BE2C (cell line): ENCODE measurements at regions not wholly inside any gene's neighbourhood (a gene's known extent, or its start where the extent isn't known, plus 50 kb on each side); places are given as distances from the start of the nearest gene placed in this dataset.
"Not testable (repeated sequence)": the region's sequence is repeated elsewhere in the genome, so short reads cannot be mapped to it uniquely, and the experiment has no call there.

Source experiments
- DNase-seq: peaks from one replicate; pipeline ENCODE4 v3.0.0-alpha.2; 2020
- H3K27me3 ChIP-seq: fragments of 250-450 bp; sonication (Bioruptor Pico); 2 replicates; pipeline ENCODE4 v1.5.1; 2020; ENCODE audit warnings: mild to moderate bottlenecking
- H3K36me3 ChIP-seq: fragments of 250-450 bp; sonication (Bioruptor Pico); 2 replicates; pipeline ENCODE4 v1.5.1; 2020; ENCODE audit warnings: mild to moderate bottlenecking
- H3K4me1 ChIP-seq: fragments of 250-450 bp; sonication (Bioruptor Pico); 2 replicates; pipeline ENCODE4 v1.5.1; 2020
- H3K4me3 ChIP-seq: 2 replicates; pipeline ENCODE4 v1.5.1; 2011; ENCODE audit warnings: low read depth, low read length
- H3K9me3 ChIP-seq: fragments of 250-450 bp; sonication (Bioruptor Pico); 2 replicates; pipeline ENCODE4 v1.5.1; 2020
- CTCF ChIP-seq: IDR thresholded peaks from 2 replicates; pipeline ENCODE4 v1.5.1; 2012; ENCODE audit warnings: mild to moderate bottlenecking, low read depth, low read length

- no peaks in the 10 kb centered on the region for H3K4me1 ChIP-seq
- TF ChIP-seq CTCF = no peak
- H3K36me3 ChIP-seq = no peaks in the 10 kb centered on the region
- H3K9me3 ChIP-seq = no peaks in the 10 kb centered on the region
- DNase-seq = no peak
- no peak overlapping the region for H3K4me3 ChIP-seq
- H3K27me3 ChIP-seq = no peaks in the 10 kb centered on the region
Observed at GRCh38 chr4:60384516-60384915, 815.6 kb upstream of the ADGRL3 start.

GRCh38 chr4:60389633-60390032 lies 810.5 kb upstream of the ADGRL3 start:
- Histone ChIP-seq H3K27me3 (no peaks in the 10 kb centered on the region), H3K4me3 (no peak overlapping the region), H3K36me3 (no peaks in the 10 kb centered on the region), H3K4me1 (no peaks in the 10 kb centered on the region), H3K9me3 (no peaks in the 10 kb centered on the region)
- TF ChIP-seq CTCF = no peak
- no peak for DNase-seq

- Histone ChIP-seq H3K4me3 (no peak overlapping the region), H3K27me3 (no peaks in the 10 kb centered on the region), H3K9me3 (no peaks in the 10 kb centered on the region), H3K4me1 (no peaks in the 10 kb centered on the region), H3K36me3 (no peaks in the 10 kb centered on the region)
- no peak for TF ChIP-seq CTCF
- no peak for DNase-seq
Observed at GRCh38 chr4:60396341-60397049, 803.6 kb upstream of the ADGRL3 start.

- no peak overlapping the region for H3K4me3 ChIP-seq
- TF ChIP-seq CTCF = no peak
- no peaks in the 10 kb centered on the region for H3K9me3 ChIP-seq
- no peaks in the 10 kb centered on the region for H3K27me3 ChIP-seq
- no peak for DNase-seq
- no peaks in the 10 kb centered on the region for H3K36me3 ChIP-seq
- H3K4me1 ChIP-seq = no peaks in the 10 kb centered on the region
Observed at GRCh38 chr4:60400593-60400992, 799.5 kb upstream of the ADGRL3 start.

GRCh38 chr4:60404027-60404426 lies 796.1 kb upstream of the ADGRL3 start:
- Histone ChIP-seq H3K4me3 (no peak overlapping the region), H3K36me3 (no peaks in the 10 kb centered on the region), H3K27me3 (no peaks in the 10 kb centered on the region), H3K4me1 (no peaks in the 10 kb centered on the region), H3K9me3 (no peaks in the 10 kb centered on the region)
- no peak for DNase-seq
- TF ChIP-seq CTCF = no peak

GRCh38 chr4:60422439-60422838 lies 777.7 kb upstream of the ADGRL3 start:
- H3K36me3 ChIP-seq = no peaks in the 10 kb centered on the region
- no peak overlapping the region for H3K4me3 ChIP-seq
- TF ChIP-seq CTCF = no peak
- no peak for DNase-seq
- no peaks in the 10 kb centered on the region for H3K9me3 ChIP-seq
- no peaks in the 10 kb centered on the region for H3K4me1 ChIP-seq
- no peaks in the 10 kb centered on the region for H3K27me3 ChIP-seq

GRCh38 chr4:60423573-60424184 lies 776.4 kb upstream of the ADGRL3 start:
- H3K36me3 ChIP-seq, H3K4me3 ChIP-seq, H3K4me1 ChIP-seq, H3K9me3 ChIP-seq, DNase-seq, H3K27me3 ChIP-seq: not testable (repeated sequence)
